Spleen (tissue), 11 donors: ENCODE measurements at regions not wholly inside any gene's neighbourhood (a gene's known extent, or its start where the extent isn't known, plus 50 kb on each side); places are given as distances from the start of the nearest gene placed in this dataset.

Source experiments
- DNase-seq: peaks from one replicate; pipeline ENCODE4 v3.0.0-alpha.2; 2020
- H3K27ac ChIP-seq, 8 donors: fragments of 200-600 bp; sonication (generic) in 7 of 8; 1 replicate in 4 of 8; 2 replicates in 4 of 8; pipeline versions ENCODE4 v1.5.0 to v1.8.0; 2016 to 2021; ENCODE audit warnings: inconsistent platforms in 4 of 8, mild to moderate bottlenecking in 4 of 8, moderate library complexity in 1 of 8
- H3K27me3 ChIP-seq, 7 donors: fragments of 200-600 bp; sonication (generic) in 6 of 7; replicated peaks in 1 of 7; 1 replicate in 4 of 7; 2 replicates in 3 of 7; pipeline versions ENCODE4 v1.5.0 to v1.8.0; 2016 to 2021; ENCODE audit warnings: inconsistent platforms in 3 of 7, mild to moderate bottlenecking in 1 of 7
- H3K36me3 ChIP-seq, 6 donors: fragments of 200-600 bp; sonication (generic) in 5 of 6; 1 replicate in 4 of 6; 2 replicates in 2 of 6; pipeline versions ENCODE4 v1.5.0 to v1.8.0; 2016 to 2021; ENCODE audit warnings: inconsistent platforms in 2 of 6
- H3K4me1 ChIP-seq, 6 donors: fragments of 200-600 bp; sonication (generic) in 5 of 6; 1 replicate in 3 of 6; 2 replicates in 3 of 6; pipeline versions ENCODE4 v1.5.0 to v1.8.0; 2016 to 2021; ENCODE audit warnings: inconsistent platforms in 3 of 6
- H3K4me3 ChIP-seq, 8 donors: fragments of 200-600 bp; sonication (generic) in 7 of 8; 1 replicate in 4 of 8; 2 replicates in 4 of 8; pipeline versions ENCODE4 v1.5.0 to v1.8.0; 2016 to 2021; ENCODE audit warnings: inconsistent platforms in 4 of 8, mild to moderate bottlenecking in 4 of 8, moderate library complexity in 2 of 8
- H3K9me3 ChIP-seq, 8 donors: fragments of 200-600 bp; sonication (generic) in 7 of 8; 1 replicate in 4 of 8; 2 replicates in 4 of 8; pipeline versions ENCODE4 v1.5.0 to v1.8.0; 2016 to 2021; ENCODE audit warnings: inconsistent platforms in 4 of 8
- CTCF ChIP-seq, 11 experiments: fragments of 200-600 bp in 7 of 11; fragments of 450-650 bp in 4 of 11; sonication (generic) in 4 of 11; IDR thresholded peaks in 8 of 11; conservative IDR thresholded peaks in 3 of 11; 1 replicate in 7 of 11; 2 replicates in 4 of 11; pipeline versions ENCODE4 v1.4.0 to v1.8.0; 2016 to 2021; ENCODE audit warnings: antibody characterized with exemption in 11 of 11, inconsistent platforms in 4 of 11, mild to moderate bottlenecking in 1 of 11
- POLR2A ChIP-seq, 3 donors: fragments of 450-650 bp; IDR thresholded peaks; one replicate each; pipeline ENCODE4 v1.5.1; 2017; ENCODE audit warnings: antibody characterized with exemption in 3 of 3, mild to moderate bottlenecking in 1 of 3
- POLR2AphosphoS5 ChIP-seq, 3 donors: sonication (generic); formaldehyde crosslinking; IDR thresholded peaks; one replicate each; pipeline ENCODE4 v1.5.1; 2017; ENCODE audit warnings: antibody characterized with exemption in 3 of 3
- WGBS, 5 donors: extraction: QIAGEN DNeasy Blood & Tissue Kit in 3 of 5; methylation state at CpG; one replicate each; pipeline versions ENCODE4 v1.1.5 to v1.1.7; 2013 to 2018; 5-methylcytosine and 5-hydroxymethylcytosine counted together
- intact Hi-C: fragments of 100-400 bp; cut with DNase I; formaldehyde crosslinking; loops from one replicate; pipeline ENCODE4 v1.15.0; 2023; ENCODE audit warnings: low total_unique reads
- donor health status: healthy with polysubstance abuse.
- donor health status: DM: no; HTN: no; CAD: no; lungs with moderate emphysema.
- donor health status: DM: no; HTN: no; CAD: no.
- donor health status: Bipolar disorder and iron deficiency.
- donor health status: healthy.
- donor health status: DM: no; HTN: no; CAD: no.
- donor health status: DM: yes; HTN: yes; CAD: no.

DNA sequence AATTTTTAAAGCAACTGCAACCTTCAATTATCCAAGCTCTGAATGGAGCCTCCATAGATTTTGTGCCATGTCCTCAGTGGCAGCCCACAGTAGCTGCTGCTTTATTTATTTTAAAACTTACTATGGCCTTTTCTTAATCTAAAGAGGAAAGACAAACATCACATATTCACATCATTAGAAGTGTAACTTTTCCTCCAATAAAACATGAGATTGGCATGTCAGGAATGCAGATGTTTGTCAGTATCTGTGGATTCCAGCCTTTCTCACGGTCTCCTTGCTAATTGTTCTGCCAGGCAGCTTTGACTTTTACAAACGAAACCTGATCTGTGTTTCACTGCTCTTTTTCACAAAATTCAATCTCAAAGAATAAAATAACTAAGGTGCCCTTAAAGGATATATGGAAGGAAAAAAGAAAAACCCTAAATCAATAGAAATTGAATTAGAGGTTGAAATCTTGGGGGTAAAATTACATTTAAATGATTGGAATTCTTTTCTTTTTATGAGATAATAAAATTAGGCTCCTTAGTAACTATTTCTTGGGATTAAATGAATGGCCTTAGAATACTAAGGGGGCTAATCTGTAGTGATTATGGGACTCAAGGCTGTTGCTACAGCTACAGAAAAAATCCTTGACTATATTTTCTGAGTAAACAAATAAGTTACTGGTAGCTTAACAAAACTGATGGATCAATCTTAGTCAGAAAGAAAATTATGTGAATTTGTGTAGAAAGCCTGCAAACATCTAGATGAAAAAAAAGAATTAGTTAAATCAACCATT is 151.3 kb downstream of the RTL9 start:
- Histone ChIP-seq H3K27me3 (no peaks in the 10 kb centered on the region), H3K9me3 (peaks cover 0 to 14% (median 0%) of the 10 kb centered on the region in 8 donors), H3K36me3 (no peaks in the 10 kb centered on the region), H3K4me3 (no peak overlapping the region), H3K27ac (no peak overlapping the region), H3K4me1 (no peaks in the 10 kb centered on the region)
- intact Hi-C loops: no loop called here
- TF ChIP-seq CTCF (IDR thresholded peaks at IDR 0.05 in 8 of 11, conservative IDR thresholded peaks at IDR 0.05 in 3 of 11) (no peak), POLR2A (IDR thresholded peaks at IDR 0.05) (no peak), POLR2AphosphoS5 (IDR thresholded peaks at IDR 0.05) (no peak)
- 37 to 71% (median 58%) methylated on average over 2 of the region's 2 CpGs for WGBS, 5 donors
- DNase-seq: no peak

GRCh38 chrX:110511238-110511637 is 152.6 kb downstream of the RTL9 start:
- intact Hi-C loops: no loop called here
- TF ChIP-seq CTCF (IDR thresholded peaks at IDR 0.05 in 8 of 11, conservative IDR thresholded peaks at IDR 0.05 in 3 of 11) (no peak), POLR2AphosphoS5 (IDR thresholded peaks at IDR 0.05) (no peak), POLR2A (IDR thresholded peaks at IDR 0.05) (no peak)
- DNase-seq: no peak
- WGBS, 5 donors: 58 to 76% (median 71%) methylated on average over 2 of the region's 2 CpGs
- Histone ChIP-seq H3K27me3 (no peaks in the 10 kb centered on the region), H3K36me3 (no peaks in the 10 kb centered on the region), H3K27ac (no peak overlapping the region), H3K4me3 (no peak overlapping the region), H3K4me1 (no peaks in the 10 kb centered on the region), H3K9me3 (peaks cover 0 to 14% (median 0%) of the 10 kb centered on the region in 8 donors)

- Histone ChIP-seq H3K4me3 (no peak overlapping the region), H3K4me1 (no peaks in the 10 kb centered on the region), H3K27me3 (no peaks in the 10 kb centered on the region), H3K27ac (no peak overlapping the region), H3K9me3 (peaks cover 0 to 14% (median 0%) of the 10 kb centered on the region in 8 donors), H3K36me3 (no peaks in the 10 kb centered on the region)
- DNase-seq: no peak
- intact Hi-C loops: no loop called here
- no peak for TF ChIP-seq CTCF (IDR thresholded peaks at IDR 0.05 in 8 of 11, conservative IDR thresholded peaks at IDR 0.05 in 3 of 11)
- TF ChIP-seq POLR2AphosphoS5 (IDR thresholded peaks at IDR 0.05): no peak
- TF ChIP-seq POLR2A (IDR thresholded peaks at IDR 0.05): no peak
- WGBS, 5 donors: 74 to 93% (median 83%) methylated on average over 1 of the region's 1 CpG
Observed at GRCh38 chrX:110512341-110512740, 153.7 kb downstream of the RTL9 start.

DNA sequence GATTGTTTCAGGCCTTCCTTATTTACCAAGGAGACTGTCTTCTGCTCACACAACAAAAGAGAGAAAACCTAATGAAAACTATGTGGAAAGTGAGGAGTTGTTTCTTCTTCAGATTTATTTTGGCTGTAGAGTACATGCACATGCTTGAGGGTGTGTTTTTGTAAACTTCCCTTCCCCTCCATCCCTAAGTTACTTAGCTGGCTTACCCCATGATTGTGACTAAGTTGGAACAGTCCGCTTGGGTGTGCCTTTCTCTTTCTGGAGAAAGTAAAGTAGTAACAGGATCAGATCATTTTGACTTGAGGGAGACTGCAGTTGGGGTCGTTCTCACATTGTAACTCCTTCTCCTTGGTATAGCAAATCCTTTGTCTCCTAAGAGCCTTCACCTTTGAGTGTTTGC is 155.9 kb downstream of the RTL9 start:
- Histone ChIP-seq H3K4me1 (no peaks in the 10 kb centered on the region), H3K27ac (no peak overlapping the region), H3K27me3 (no peaks in the 10 kb centered on the region), H3K9me3 (peaks cover 0 to 14% (median 0%) of the 10 kb centered on the region in 8 donors), H3K36me3 (no peaks in the 10 kb centered on the region), H3K4me3 (no peak overlapping the region)
- 54 to 81% (median 73%) methylated on average over 2 of the region's 2 CpGs for WGBS, 5 donors
- intact Hi-C loops: no loop called here
- no peak for DNase-seq
- TF ChIP-seq CTCF (IDR thresholded peaks at IDR 0.05 in 8 of 11, conservative IDR thresholded peaks at IDR 0.05 in 3 of 11) (no peak), POLR2A (IDR thresholded peaks at IDR 0.05) (no peak), POLR2AphosphoS5 (IDR thresholded peaks at IDR 0.05) (no peak)
